Kidney (tissue), 13 donors: ENCODE measurements at regions not wholly inside any gene's neighbourhood (a gene's known extent, or its start where the extent isn't known, plus 50 kb on each side); places are given as distances from the start of the nearest gene placed in this dataset.

ENCODE experiments used
- DNase-seq, 5 donors: peaks; one replicate each; pipeline ENCODE4 v3.0.0-alpha.2; 2013 to 2020
- FAIRE-seq: peaks from 2 replicates; lab custom pipeline; 2012; peaks lifted over from hg19 to GRCh38; lab: Jason Lieb, UNC
- H3K27ac ChIP-seq, 2 donors: one replicate each; pipeline ENCODE4 v1.7.0; 2013; ENCODE audit warnings: low read depth in 2 of 2, low read length in 2 of 2, inconsistent platforms in 1 of 2
- H3K27me3 ChIP-seq: one replicate; pipeline ENCODE4 v1.7.1; 2013; ENCODE audit warnings: low read length, inconsistent platforms; ENCODE audit not compliant: control insufficient read depth, insufficient read depth
- H3K36me3 ChIP-seq, 3 donors: one replicate each; pipeline versions ENCODE4 v1.7.0 to v1.7.1; 2013; ENCODE audit warnings: low read length in 3 of 3, control low read depth in 1 of 3, inconsistent platforms in 1 of 3; ENCODE audit not compliant: insufficient read depth in 3 of 3, control insufficient read depth in 2 of 3
- H3K4me1 ChIP-seq, 3 donors: one replicate each; pipeline versions ENCODE4 v1.7.0 to v1.7.1; 2013; ENCODE audit warnings: low read length in 3 of 3, inconsistent platforms in 1 of 3, low read depth in 1 of 3; ENCODE audit not compliant: control insufficient read depth in 2 of 3, insufficient read depth in 2 of 3
- H3K4me3 ChIP-seq, 3 donors: one replicate each; pipeline versions ENCODE4 v1.7.0 to v1.8.1; 2013; ENCODE audit warnings: low read length in 3 of 3, control low read depth in 1 of 3, inconsistent platforms in 1 of 3
- H3K9ac ChIP-seq, 3 donors: one replicate each; pipeline versions ENCODE4 v1.7.0 to v1.7.1; 2013; ENCODE audit warnings: low read length in 3 of 3, control low read depth in 1 of 3, inconsistent platforms in 1 of 3
- H3K9me3 ChIP-seq, 3 donors: one replicate each; pipeline versions ENCODE4 v1.7.0 to v1.7.1; 2013; ENCODE audit warnings: low read length in 3 of 3, control low read depth in 1 of 3, inconsistent platforms in 1 of 3; ENCODE audit not compliant: control insufficient read depth in 2 of 3, insufficient read depth in 1 of 3
- CTCF ChIP-seq: IDR thresholded peaks from 3 replicates; pipeline ENCODE4 v1.5.1; 2012; ENCODE audit warnings: mild to moderate bottlenecking, moderate library complexity, borderline replicate concordance; ENCODE audit not compliant: insufficient read depth; ENCODE audit errors: extremely low read depth
- intact Hi-C: fragments of 100-400 bp; cut with DNase I; formaldehyde crosslinking; loops from one replicate; pipeline ENCODE4 v1.11.1; 2022
- donor health status: control.
- donor health status: control.
- donor health status: control.
- donor health status: control.
- donor health status: control.
- donor health status: DM: yes; HTN: yes; CAD: no.
- donor health status: Normal renal cell carcinoma (clear cell type).

GRCh38 chr5:87169300-87169991, 98.2 kb upstream of the RASA1 start:
- TF ChIP-seq CTCF = no peak
- H3K4me3 ChIP-seq = no peak overlapping the region
- H3K9ac ChIP-seq = no peak overlapping the region
- H3K4me1 ChIP-seq = no peaks in the 10 kb centered on the region
- FAIRE-seq (no peak), DNase-seq (no peak)
- no peak overlapping the region for H3K27ac ChIP-seq
- H3K36me3 ChIP-seq = no peaks in the 10 kb centered on the region
- no peaks in the 10 kb centered on the region for H3K27me3 ChIP-seq
- intact Hi-C loops = no loop called here
- H3K9me3 ChIP-seq = no peaks in the 10 kb centered on the region

- Histone ChIP-seq H3K9ac (no peak overlapping the region), H3K27ac (no peak overlapping the region), H3K27me3 (no peaks in the 10 kb centered on the region), H3K36me3 (no peaks in the 10 kb centered on the region), H3K4me1 (no peaks in the 10 kb centered on the region), H3K4me3 (no peak overlapping the region), H3K9me3 (no peaks in the 10 kb centered on the region)
- intact Hi-C loops = no loop called here
- no peak for TF ChIP-seq CTCF
- FAIRE-seq (no peak), DNase-seq (no peak)
Measured at GRCh38 chr5:87170799-87171198, 96.9 kb upstream of the RASA1 start.

- Histone ChIP-seq H3K27ac (no peak overlapping the region), H3K4me1 (no peaks in the 10 kb centered on the region), H3K9me3 (no peaks in the 10 kb centered on the region), H3K9ac (no peak overlapping the region), H3K27me3 (no peaks in the 10 kb centered on the region), H3K36me3 (no peaks in the 10 kb centered on the region), H3K4me3 (no peak overlapping the region)
- FAIRE-seq (no peak), DNase-seq (no peak)
- no peak for TF ChIP-seq CTCF
- intact Hi-C loops = no loop called here
Measured at GRCh38 chr5:87182649-87183048, 85.0 kb upstream of the RASA1 start.

GRCh38 chr5:87183896-87184295, 83.8 kb upstream of the RASA1 start:
- no peak for TF ChIP-seq CTCF
- Histone ChIP-seq H3K27me3 (no peaks in the 10 kb centered on the region), H3K9me3 (no peaks in the 10 kb centered on the region), H3K9ac (no peak overlapping the region), H3K4me1 (no peaks in the 10 kb centered on the region), H3K4me3 (no peak overlapping the region), H3K27ac (no peak overlapping the region), H3K36me3 (no peaks in the 10 kb centered on the region)
- FAIRE-seq = no peak
- intact Hi-C loops = no loop called here
- no peak for DNase-seq
